ENCODE measurements at regions not wholly inside any gene's neighbourhood (a gene's known extent, or its start where the extent isn't known, plus 50 kb on each side); places are given as distances from the start of the nearest gene placed in this dataset.

- DNase-seq (ENCODE audit: low read depth in 1 of 2, low spot score in 2 of 2) (no peak), FAIRE-seq (no peak)
- no peak overlapping the region for H3K4me2 ChIP-seq (ENCODE audit: insufficient read depth in 1 of 2, low read depth in 2 of 2, low read length in 2 of 2)
- no peak overlapping the region for H2BK15ac ChIP-seq (ENCODE audit: low read length)
- H3K4me1 ChIP-seq (replicated peaks in 1 of 4; ENCODE audit: control insufficient read depth in 3 of 4, insufficient read depth in 4 of 4, low read length in 3 of 4) = no peaks in the 10 kb centered on the region
- H3K79me2 ChIP-seq (ENCODE audit: control insufficient read depth in 1 of 2, insufficient read depth in 2 of 2, low read length in 2 of 2) = no peaks in the 10 kb centered on the region
- no peak overlapping the region for H2AK5ac ChIP-seq (ENCODE audit: low read depth, low read length)
- no peak overlapping the region for H2BK5ac ChIP-seq (ENCODE audit: low read depth, low read length)
- ChIA-PET POLR2A (ENCODE audit: partially characterized antibody) (no interaction called here), CTCF (ENCODE audit: partially characterized antibody) (no interaction called here)
- H3K14ac ChIP-seq (ENCODE audit: insufficient read length) = no peak overlapping the region
- WGBS, 2 experiments (ENCODE audit: extremely low coverage in 1 of 2, insufficient coverage in 1 of 2, insufficient read length in 1 of 2, insufficient replicate concordance in 2 of 2, low coverage in 1 of 2, low lambda C conversion rate in 2 of 2, missing lambda C conversion rate in 1 of 2) = 94% methylated on average over 3 of the region's 3 CpGs; no CpG with 5 or more reads in 1 of the 2 experiments
- no peak overlapping the region for H4K91ac ChIP-seq (replicated peaks; ENCODE audit: insufficient read length, low read length)
- no peak overlapping the region for H4K8ac ChIP-seq (ENCODE audit: extremely low read depth, insufficient read depth, low read length)
- no peaks in the 10 kb centered on the region for H4K20me1 ChIP-seq (replicated peaks in 1 of 2; ENCODE audit: control insufficient read depth in 1 of 2, insufficient read depth in 2 of 2, low read length in 2 of 2)
- no peak overlapping the region for H3K18ac ChIP-seq (ENCODE audit: extremely low read depth, low read length)
- no peak overlapping the region for H2BK20ac ChIP-seq (ENCODE audit: low read length)
- H3K27me3 ChIP-seq (replicated peaks in 1 of 4; ENCODE audit: control insufficient read depth in 3 of 4, extremely low read depth in 1 of 4, insufficient read depth in 3 of 4, low read length in 3 of 4) = no peaks in the 10 kb centered on the region
- no peak overlapping the region for H3K4me3 ChIP-seq (ENCODE audit: extremely low read depth in 1 of 4, insufficient read depth in 2 of 4, low read depth in 3 of 4, low read length in 4 of 4)
- no peak overlapping the region for H3K4ac ChIP-seq (replicated peaks; ENCODE audit: insufficient read length, low read depth, low read length)
- H2BK120ac ChIP-seq (replicated peaks; ENCODE audit: low read depth, low read length) = no peak overlapping the region
- H4K5ac ChIP-seq (ENCODE audit: insufficient read length, low read depth, low read length) = no peak overlapping the region
- no peak for TF ChIP-seq BRCA1 (IDR thresholded peaks at IDR 0.05; ENCODE audit: low read depth, low read length)
- TF ChIP-seq TAF7 (optimal IDR thresholded peaks at IDR 0.05; ENCODE audit: borderline replicate concordance, low read depth, low read length) = no peak
- no peaks in the 10 kb centered on the region for H3K9me3 ChIP-seq (ENCODE audit: insufficient read depth in 2 of 2, low read depth in 1 of 2, low read length in 1 of 2)
- no peaks in the 10 kb centered on the region for H3K79me1 ChIP-seq (ENCODE audit: low read depth, low read length)
- H3K9ac ChIP-seq (replicated peaks in 1 of 4; ENCODE audit: extremely low read depth in 1 of 4, low read depth in 3 of 4, low read length in 3 of 4) = no peak overlapping the region
- H3K56ac ChIP-seq (replicated peaks; ENCODE audit: insufficient read length, low read depth, low read length) = no peak overlapping the region
- no peak overlapping the region for H2AFZ ChIP-seq (ENCODE audit: low read length)
- H3K36me3 ChIP-seq (ENCODE audit: control insufficient read depth in 2 of 4, insufficient read depth in 4 of 4, low read length in 3 of 4) = no peaks in the 10 kb centered on the region
- no peak overlapping the region for H3K23ac ChIP-seq (ENCODE audit: insufficient read length)
- H3K27ac ChIP-seq (ENCODE audit: low read depth, low read length) = no peak overlapping the region
- H3K23me2 ChIP-seq (ENCODE audit: low read depth, low read length) = no peaks in the 10 kb centered on the region
- no peak overlapping the region for H2BK12ac ChIP-seq (ENCODE audit: low read depth, low read length)
These were observed 981.5 kb upstream of the ADGRB3 start for GRCh38 chr6:67653561-67653960.

Measured in H1 (cell line).